Myocyte (in vitro differentiated cells): ENCODE measurements at regions not wholly inside any gene's neighbourhood (a gene's known extent, or its start where the extent isn't known, plus 50 kb on each side); places are given as distances from the start of the nearest gene placed in this dataset.

ENCODE experiments used
- DNase-seq: peaks from one replicate; pipeline ENCODE4 v3.0.0-alpha.2; 2012; ENCODE audit warnings: low read depth

GRCh38 chr10:128221117-128221516 is 94.9 kb upstream of the MKI67 start:
- DNase-seq, result no peak

- no peak for DNase-seq
These were observed 95.6 kb upstream of the MKI67 start for GRCh38 chr10:128221807-128222206.

- no peak for DNase-seq
These were observed 96.2 kb upstream of the MKI67 start for GRCh38 chr10:128222332-128222849.

- no peak for DNase-seq
These were observed 104.2 kb upstream of the MKI67 start for GRCh38 chr10:128230401-128230800.

GRCh38 chr10:128233422-128233821 is 107.2 kb upstream of the MKI67 start:
- no peak for DNase-seq

- no peak for DNase-seq
These were observed 111.5 kb upstream of the MKI67 start for GRCh38 chr10:128237710-128238109.

- DNase-seq, result no peak
These were observed 114.8 kb upstream of the MKI67 start for GRCh38 chr10:128241023-128241422.

- DNase-seq, result no peak
These were observed 116.4 kb upstream of the MKI67 start for GRCh38 chr10:128242641-128243040.

GRCh38 chr10:128245026-128245425 is 118.8 kb upstream of the MKI67 start:
- DNase-seq, result no peak

GRCh38 chr10:128247576-128247975 is 121.4 kb upstream of the MKI67 start:
- no peak for DNase-seq

- DNase-seq, result no peak
These were observed 128.3 kb upstream of the MKI67 start for GRCh38 chr10:128254476-128254875.

GRCh38 chr10:128257428-128257827 is 131.2 kb upstream of the MKI67 start:
- no peak for DNase-seq

- DNase-seq, result no peak
These were observed 132.3 kb upstream of the MKI67 start for GRCh38 chr10:128258421-128258976.

- peak; percentile 66 for DNase-seq
These were observed 137.9 kb upstream of the MKI67 start for GRCh38 chr10:128263891-128264688.

GRCh38 chr10:128265596-128265995 is 139.4 kb upstream of the MKI67 start:
- no peak for DNase-seq

- DNase-seq, result no peak
These were observed 141.4 kb upstream of the MKI67 start for GRCh38 chr10:128267581-128267980.

- DNase-seq, result peak; percentile 23
These were observed 141.9 kb upstream of the MKI67 start for GRCh38 chr10:128268015-128268722.

GRCh38 chr10:128274938-128275337 is 148.7 kb upstream of the MKI67 start:
- peak; percentile 6 for DNase-seq

- no peak for DNase-seq
These were observed 149.4 kb upstream of the MKI67 start for GRCh38 chr10:128275388-128276177.

GRCh38 chr10:128277267-128277840 is 151.1 kb upstream of the MKI67 start:
- DNase-seq, result no peak

- DNase-seq, result no peak
These were observed 152.1 kb upstream of the MKI67 start for GRCh38 chr10:128278362-128278761.
